ENCODE measurements at regions not wholly inside any gene's neighbourhood (a gene's known extent, or its start where the extent isn't known, plus 50 kb on each side); places are given as distances from the start of the nearest gene placed in this dataset.

DNA sequence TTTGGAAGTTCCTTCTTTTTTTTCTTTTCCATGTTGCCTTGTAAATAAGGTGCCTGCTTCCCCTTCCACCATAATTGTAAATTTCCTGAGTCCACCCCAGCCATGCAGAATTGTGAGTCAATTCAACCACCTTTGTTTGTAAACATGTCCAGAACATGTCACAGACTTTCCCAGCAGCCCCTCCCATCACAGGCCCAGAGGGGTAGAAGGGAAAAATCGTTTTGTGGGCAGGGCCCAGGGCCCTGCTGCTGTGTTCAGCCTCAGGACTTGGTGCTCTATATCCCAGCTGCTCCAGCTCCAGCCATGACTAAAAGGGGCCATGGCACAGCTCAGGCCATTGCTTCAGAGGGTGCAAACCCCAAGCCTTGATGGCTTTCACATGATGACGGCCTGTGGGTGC is 384.6 kb upstream of the NCAM2 start (continued):
- TF ChIP-seq, protein P1, sequence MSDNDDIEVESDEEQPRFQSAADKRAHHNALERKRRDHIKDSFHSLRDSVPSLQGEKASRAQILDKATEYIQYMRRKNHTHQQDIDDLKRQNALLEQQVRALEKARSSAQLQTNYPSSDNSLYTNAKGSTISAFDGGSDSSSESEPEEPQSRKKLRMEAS (IDR thresholded peaks at IDR 0.05): no peak

DNA sequence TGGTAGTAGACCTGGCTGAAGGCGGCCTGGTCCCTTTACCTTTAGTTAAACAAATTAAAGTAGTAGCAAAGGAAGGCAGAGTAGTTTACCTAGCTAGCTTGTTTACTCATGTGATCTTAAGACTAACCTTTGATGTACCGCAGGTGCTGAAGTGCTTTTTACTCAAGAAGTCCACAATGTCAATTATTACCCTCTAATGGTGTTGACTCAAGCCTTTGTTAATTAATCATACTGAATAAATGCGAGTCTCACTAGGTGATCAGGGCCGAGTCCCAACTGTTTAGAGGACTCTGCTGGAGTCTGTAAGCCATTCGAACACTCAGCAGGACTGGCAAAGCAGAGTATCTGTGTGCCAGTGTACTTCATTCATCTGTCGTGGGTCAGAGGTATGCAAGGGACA is 381.1 kb upstream of the NCAM2 start:
- H3K27ac ChIP-seq (ENCODE audit: low read depth, low read length): no peak overlapping the region
- no TSS peak for BruUV-seq (replicated peaks)
- H2AFZ ChIP-seq (ENCODE audit: low read depth, low read length, poor library complexity, severe bottlenecking): no peak overlapping the region
- no peaks in the 10 kb centered on the region for H3K27me3 ChIP-seq (ENCODE audit: insufficient read depth, low read length)
- H3K4me3 ChIP-seq (replicated peaks in 1 of 2; ENCODE audit: low read depth in 1 of 2, low read length in 2 of 2): no peak overlapping the region
- no peaks in the 10 kb centered on the region for H3K79me2 ChIP-seq (ENCODE audit: insufficient read depth, low read length)
- TF ChIP-seq SP1 (IDR thresholded peaks at IDR 0.05; ENCODE audit: low read depth): no peak
- TF ChIP-seq FOSL1 (IDR thresholded peaks at IDR 0.05; ENCODE audit: low read depth): no peak
- no peak for TF ChIP-seq JUND (IDR thresholded peaks at IDR 0.05)
- no peak for TF ChIP-seq ZNF274 (IDR thresholded peaks at IDR 0.05; ENCODE audit: low read depth, low read length)
- no peak for TF ChIP-seq SIN3A (IDR thresholded peaks at IDR 0.05; ENCODE audit: low read depth)
- TF ChIP-seq ZFX (IDR thresholded peaks at IDR 0.05): no peak
- TF ChIP-seq CBX3 (IDR thresholded peaks at IDR 0.05; ENCODE audit: low read depth): no peak
- TF ChIP-seq POLR2A (IDR thresholded peaks at IDR 0.05; ENCODE audit: borderline replicate concordance, extremely low read depth, insufficient read depth, insufficient read length): no peak
- TF ChIP-seq TCF7L2 (IDR thresholded peaks at IDR 0.05; ENCODE audit: borderline replicate concordance, extremely low read depth, insufficient read depth, insufficient read length): no peak
- TF ChIP-seq EGR1 (IDR thresholded peaks at IDR 0.05; ENCODE audit: low read depth): no peak
- TF ChIP-seq, protein P2, sequence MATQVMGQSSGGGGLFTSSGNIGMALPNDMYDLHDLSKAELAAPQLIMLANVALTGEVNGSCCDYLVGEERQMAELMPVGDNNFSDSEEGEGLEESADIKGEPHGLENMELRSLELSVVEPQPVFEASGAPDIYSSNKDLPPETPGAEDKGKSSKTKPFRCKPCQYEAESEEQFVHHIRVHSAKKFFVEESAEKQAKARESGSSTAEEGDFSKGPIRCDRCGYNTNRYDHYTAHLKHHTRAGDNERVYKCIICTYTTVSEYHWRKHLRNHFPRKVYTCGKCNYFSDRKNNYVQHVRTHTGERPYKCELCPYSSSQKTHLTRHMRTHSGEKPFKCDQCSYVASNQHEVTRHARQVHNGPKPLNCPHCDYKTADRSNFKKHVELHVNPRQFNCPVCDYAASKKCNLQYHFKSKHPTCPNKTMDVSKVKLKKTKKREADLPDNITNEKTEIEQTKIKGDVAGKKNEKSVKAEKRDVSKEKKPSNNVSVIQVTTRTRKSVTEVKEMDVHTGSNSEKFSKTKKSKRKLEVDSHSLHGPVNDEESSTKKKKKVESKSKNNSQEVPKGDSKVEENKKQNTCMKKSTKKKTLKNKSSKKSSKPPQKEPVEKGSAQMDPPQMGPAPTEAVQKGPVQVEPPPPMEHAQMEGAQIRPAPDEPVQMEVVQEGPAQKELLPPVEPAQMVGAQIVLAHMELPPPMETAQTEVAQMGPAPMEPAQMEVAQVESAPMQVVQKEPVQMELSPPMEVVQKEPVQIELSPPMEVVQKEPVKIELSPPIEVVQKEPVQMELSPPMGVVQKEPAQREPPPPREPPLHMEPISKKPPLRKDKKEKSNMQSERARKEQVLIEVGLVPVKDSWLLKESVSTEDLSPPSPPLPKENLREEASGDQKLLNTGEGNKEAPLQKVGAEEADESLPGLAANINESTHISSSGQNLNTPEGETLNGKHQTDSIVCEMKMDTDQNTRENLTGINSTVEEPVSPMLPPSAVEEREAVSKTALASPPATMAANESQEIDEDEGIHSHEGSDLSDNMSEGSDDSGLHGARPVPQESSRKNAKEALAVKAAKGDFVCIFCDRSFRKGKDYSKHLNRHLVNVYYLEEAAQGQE (IDR thresholded peaks at IDR 0.05; ENCODE audit: low read depth): no peak
- no peak for TF ChIP-seq ELF1 (IDR thresholded peaks at IDR 0.05; ENCODE audit: borderline replicate concordance, low read depth)
- no peak for TF ChIP-seq CEBPB (IDR thresholded peaks at IDR 0.05; ENCODE audit: low read depth)
- no peak for TF ChIP-seq EZH2phosphoT487 (IDR thresholded peaks at IDR 0.05; ENCODE audit: borderline replicate concordance)
- TF ChIP-seq, protein P3, sequence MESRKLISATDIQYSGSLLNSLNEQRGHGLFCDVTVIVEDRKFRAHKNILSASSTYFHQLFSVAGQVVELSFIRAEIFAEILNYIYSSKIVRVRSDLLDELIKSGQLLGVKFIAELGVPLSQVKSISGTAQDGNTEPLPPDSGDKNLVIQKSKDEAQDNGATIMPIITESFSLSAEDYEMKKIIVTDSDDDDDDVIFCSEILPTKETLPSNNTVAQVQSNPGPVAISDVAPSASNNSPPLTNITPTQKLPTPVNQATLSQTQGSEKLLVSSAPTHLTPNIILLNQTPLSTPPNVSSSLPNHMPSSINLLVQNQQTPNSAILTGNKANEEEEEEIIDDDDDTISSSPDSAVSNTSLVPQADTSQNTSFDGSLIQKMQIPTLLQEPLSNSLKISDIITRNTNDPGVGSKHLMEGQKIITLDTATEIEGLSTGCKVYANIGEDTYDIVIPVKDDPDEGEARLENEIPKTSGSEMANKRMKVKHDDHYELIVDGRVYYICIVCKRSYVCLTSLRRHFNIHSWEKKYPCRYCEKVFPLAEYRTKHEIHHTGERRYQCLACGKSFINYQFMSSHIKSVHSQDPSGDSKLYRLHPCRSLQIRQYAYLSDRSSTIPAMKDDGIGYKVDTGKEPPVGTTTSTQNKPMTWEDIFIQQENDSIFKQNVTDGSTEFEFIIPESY (IDR thresholded peaks at IDR 0.05; ENCODE audit: extremely low read depth, insufficient replicate concordance, low read length): no peak
- TF ChIP-seq, protein P4, sequence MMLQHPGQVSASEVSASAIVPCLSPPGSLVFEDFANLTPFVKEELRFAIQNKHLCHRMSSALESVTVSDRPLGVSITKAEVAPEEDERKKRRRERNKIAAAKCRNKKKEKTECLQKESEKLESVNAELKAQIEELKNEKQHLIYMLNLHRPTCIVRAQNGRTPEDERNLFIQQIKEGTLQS (IDR thresholded peaks at IDR 0.05): no peak
- TF ChIP-seq, protein P1 (IDR thresholded peaks at IDR 0.05): no peak
- TF ChIP-seq POLR2AphosphoS5 (IDR thresholded peaks at IDR 0.05; ENCODE audit: low read depth, low read length): no peak
- no peak for TF ChIP-seq SRF (IDR thresholded peaks at IDR 0.05; ENCODE audit: low read depth)
- DNase-seq (ENCODE audit: low read depth, low spot score) (no peak), ATAC-seq (no peak)
- H3K9ac ChIP-seq (ENCODE audit: low read length): no peak overlapping the region
- intact Hi-C loops (cut with micrococcal nuclease): no loop called here
- no peaks in the 10 kb centered on the region for H3K36me3 ChIP-seq (ENCODE audit: control insufficient read depth in 1 of 2, insufficient read depth in 2 of 2, low read length in 2 of 2)
- peaks cover 15 to 31% of the 10 kb centered on the region in 2 experiments; a peak in 3 of 4 replicates for H3K9me3 ChIP-seq (ENCODE audit: control insufficient read depth in 1 of 2, insufficient read depth in 1 of 2, low read depth in 1 of 2, low read length in 2 of 2)
- H4K20me1 ChIP-seq (ENCODE audit: insufficient read depth): no peaks in the 10 kb centered on the region
- ChIA-PET CTCF (no interaction called here), RAD21 (ENCODE audit: low non-redundant PET in 1 of 2, low total read pairs in 2 of 2, uncharacterized antibody in 2 of 2, unreplicated experiment in 2 of 2) (no interaction called here), POLR2A (no interaction called here)
- no peaks in the 10 kb centered on the region for H3K4me1 ChIP-seq (ENCODE audit: control insufficient read depth in 1 of 2, insufficient read depth in 2 of 2, low read length in 2 of 2)
- no peaks in the 10 kb centered on the region for H3K9me2 ChIP-seq (ENCODE audit: insufficient read depth)
- H3K4me2 ChIP-seq (ENCODE audit: low read length): no peak overlapping the region

All from HCT116 (cell line).